ENCODE measurements at regions not wholly inside any gene's neighbourhood (a gene's known extent, or its start where the extent isn't known, plus 50 kb on each side); places are given as distances from the start of the nearest gene placed in this dataset.
"Not testable (repeated sequence)": the region's sequence is repeated elsewhere in the genome, so short reads cannot be mapped to it uniquely, and the experiment has no call there.

DNA sequence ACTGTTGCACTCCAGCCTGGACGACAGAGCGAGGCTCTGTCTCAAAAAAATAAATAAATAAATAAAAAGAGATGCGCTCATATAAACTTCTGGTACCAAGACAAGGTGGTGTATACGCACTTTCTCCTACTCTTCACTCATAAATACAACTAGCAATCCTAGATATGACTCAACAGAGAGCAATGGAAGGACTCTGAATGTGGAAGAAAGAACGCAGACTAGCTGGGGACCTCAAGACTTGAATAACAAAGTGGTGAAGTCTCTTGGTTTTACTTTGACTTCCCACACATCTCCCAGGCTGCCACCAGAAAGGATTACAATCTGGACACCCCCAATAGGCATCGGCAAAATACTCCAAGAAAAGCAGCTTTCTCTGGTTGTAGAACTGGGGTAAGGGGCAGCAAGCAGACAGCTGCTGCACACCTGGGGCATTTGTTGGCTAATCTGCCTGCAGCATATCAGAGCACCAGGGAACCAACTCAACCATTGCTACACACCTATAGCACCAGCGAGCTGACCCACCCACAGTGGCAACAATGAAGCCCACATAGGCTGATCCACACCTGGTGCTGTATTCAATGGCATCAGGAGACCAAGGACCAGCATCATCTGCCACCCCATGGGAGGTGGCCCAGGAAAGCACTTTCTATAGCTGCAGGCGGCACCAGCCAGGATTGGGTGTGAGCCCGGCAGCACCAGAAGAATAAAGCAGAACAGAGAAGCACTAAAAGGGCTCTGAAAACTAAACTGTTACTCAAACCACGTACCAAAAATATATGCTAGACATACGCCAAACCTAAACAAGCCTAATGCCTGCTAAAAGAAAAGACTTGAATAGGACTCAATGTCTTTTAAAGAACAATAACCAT, 1231.7 kb upstream of the TMEM132C start:
- no peak for DNase-seq

DNA sequence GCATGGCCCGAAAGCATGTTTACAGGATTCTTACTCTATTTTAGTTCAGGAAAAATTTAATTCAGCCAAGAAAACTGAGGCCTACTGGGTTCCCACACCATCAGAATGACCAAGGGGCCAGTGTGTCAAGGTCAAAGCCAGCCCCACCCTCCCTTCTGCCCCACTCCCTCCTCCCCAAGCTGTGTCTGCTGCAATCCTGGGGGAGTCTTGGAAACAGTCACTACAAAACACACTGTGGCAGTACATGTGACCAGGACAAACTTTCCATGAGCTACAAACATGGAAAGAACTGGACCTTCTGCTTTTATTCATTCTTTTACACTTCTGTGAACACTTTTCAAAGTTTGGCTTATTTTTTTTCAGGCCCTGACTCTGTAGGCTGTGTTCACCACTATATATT, 1228.8 kb upstream of the TMEM132C start:
- DNase-seq = no peak

GRCh38 chr12:127038761-127039160, 1228.2 kb upstream of the TMEM132C start:
- DNase-seq = no peak

GRCh38 chr12:127041985-127042625, 1224.9 kb upstream of the TMEM132C start:
- no peak for DNase-seq

GRCh38 chr12:127043731-127044130, 1223.2 kb upstream of the TMEM132C start:
- no peak for DNase-seq

- no peak for DNase-seq
Measured at GRCh38 chr12:127044836-127045235, 1222.1 kb upstream of the TMEM132C start.

DNA sequence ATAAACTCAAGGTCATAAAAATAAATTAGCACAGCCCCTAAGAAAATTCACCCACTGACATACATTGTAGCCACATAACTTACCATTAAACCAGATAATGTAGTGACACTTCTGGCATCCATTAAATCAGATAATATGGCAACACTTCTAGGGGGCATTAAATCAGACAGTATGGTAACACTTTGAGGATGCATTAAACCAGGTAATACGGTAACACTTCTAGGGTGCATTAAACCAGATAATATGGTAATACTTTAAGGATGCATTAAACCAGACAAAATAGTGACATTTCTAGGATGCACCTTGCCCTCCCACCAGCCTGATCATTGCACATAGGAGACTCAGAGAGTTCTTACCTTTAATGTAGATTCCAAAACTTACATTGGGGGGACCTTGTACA, 1220.5 kb upstream of the TMEM132C start:
- DNase-seq = no peak

- no peak for DNase-seq
Measured at GRCh38 chr12:127048057-127048456, 1218.9 kb upstream of the TMEM132C start.

- DNase-seq = not testable (repeated sequence)
Measured at GRCh38 chr12:127048525-127048924, 1218.4 kb upstream of the TMEM132C start.

GRCh38 chr12:127051139-127051538, 1215.8 kb upstream of the TMEM132C start:
- DNase-seq = no peak

DNA sequence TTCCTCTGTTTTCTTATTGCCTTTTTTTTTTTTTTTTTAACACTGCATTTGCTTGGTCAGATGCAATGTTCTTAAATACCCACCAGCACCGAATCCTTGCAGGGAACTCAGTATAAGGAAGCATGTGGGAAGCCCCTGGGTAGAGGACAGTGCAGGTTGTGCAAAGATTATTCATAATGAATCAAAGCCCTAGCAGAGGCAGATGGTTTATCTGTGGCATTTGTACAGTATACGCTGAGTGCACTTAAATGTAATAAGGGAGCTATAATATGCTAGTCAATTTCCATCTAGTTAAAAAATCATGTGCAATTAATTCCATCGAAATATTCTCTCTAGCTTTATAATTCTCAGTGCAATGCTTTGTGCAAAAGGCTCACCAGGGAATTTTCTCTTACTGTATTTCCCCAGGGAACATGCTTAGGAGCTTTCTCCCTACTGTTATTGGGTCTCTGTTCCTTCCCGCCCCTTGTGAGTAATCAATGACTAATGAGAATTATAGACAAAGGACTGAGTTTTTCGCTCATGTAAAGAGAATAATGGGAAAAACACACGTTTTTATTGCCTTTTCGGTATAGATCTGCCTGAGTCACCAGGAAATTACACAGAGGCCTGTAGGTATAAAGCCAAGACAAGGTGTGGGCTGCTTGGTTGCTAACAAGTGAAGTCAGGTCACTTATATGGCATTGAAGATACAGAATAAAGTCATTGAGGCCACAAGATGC, 1214.3 kb upstream of the TMEM132C start:
- DNase-seq = no peak

- no peak for DNase-seq
Measured at GRCh38 chr12:127054531-127054930, 1212.4 kb upstream of the TMEM132C start.

DNA sequence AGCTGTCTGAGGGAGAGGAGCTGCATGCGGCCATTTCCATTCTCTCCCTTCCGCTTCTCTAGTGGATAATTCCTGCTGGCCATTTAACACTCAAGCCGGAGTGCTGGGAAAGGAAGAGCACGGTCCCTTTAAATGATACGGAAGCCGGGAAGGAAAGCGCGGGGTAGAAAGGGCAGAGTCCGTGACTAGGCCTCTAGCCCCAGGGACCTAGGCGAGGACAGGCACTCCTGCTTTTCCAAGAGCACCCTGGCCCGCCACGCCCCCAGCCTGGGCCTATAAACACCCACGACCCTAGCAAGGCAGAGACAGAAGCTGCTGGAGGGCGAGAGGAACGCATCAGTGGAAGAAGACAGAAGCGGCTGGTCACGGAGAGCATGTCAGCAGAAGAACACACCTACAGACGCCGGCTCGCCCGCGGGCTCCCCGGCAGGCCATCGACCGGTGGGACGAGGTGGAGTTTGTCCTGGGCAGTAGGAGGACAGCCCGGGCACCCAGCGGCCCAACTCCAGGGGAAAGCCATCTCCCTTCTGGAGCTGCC, 1206.6 kb upstream of the TMEM132C start:
- no peak for DNase-seq

DNA sequence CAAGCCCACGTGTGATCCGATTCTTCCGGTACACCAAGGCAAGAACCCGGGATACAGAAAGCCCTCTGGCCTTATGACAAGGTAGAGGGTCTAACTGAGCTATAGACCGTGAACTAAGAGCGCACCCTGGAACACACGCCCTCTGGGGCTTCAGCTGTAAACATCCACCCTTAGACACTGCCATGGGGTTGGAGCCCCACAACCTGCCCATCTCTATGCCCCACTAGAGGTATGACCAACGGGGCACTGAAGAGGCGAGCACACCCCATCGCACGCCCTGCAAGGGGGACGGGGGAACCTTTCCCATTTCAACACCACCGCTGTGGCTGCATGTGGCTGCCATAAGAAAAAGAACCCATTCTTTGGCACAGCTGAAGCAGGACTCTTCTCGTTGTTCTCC, 1206.0 kb upstream of the TMEM132C start:
- no peak for DNase-seq

GRCh38 chr12:127063339-127064072, 1203.5 kb upstream of the TMEM132C start:
- DNase-seq = peak; percentile 60

- no peak for DNase-seq
Measured at GRCh38 chr12:127064207-127064606, 1202.8 kb upstream of the TMEM132C start.

GRCh38 chr12:127065595-127065994, 1201.4 kb upstream of the TMEM132C start:
- DNase-seq = no peak

DNA sequence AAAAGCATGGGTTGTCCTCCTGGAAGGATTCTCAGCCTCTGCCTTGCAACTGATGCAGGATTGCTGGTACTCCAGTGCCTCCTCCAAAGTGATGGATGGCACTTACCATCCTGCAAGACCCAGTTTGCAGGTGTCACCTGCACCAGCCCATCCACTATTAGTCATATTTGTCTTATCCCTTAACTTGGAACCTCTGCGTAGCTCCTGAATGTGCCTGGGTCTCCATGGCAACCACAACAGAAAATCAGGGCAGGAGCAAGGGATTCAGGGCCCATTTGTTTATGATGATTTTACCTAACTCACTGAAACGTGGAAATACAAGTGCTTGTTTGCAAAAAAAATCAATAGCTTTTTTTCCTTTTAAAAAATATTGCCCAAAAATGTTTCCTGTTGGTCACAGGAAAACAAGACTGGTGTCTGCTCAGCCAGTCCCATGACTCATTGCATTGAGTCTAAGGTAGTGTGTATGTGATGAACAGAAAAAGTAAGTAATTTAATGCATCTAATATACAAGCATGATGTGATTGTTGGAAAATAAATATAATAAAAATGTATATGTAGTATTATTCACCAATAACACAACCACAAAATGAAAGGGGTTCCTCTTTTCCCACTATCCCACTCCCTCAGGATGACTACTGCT, 1196.3 kb upstream of the TMEM132C start:
- no peak for DNase-seq

- DNase-seq = no peak
Measured at GRCh38 chr12:127074161-127074560, 1192.8 kb upstream of the TMEM132C start.

DNA sequence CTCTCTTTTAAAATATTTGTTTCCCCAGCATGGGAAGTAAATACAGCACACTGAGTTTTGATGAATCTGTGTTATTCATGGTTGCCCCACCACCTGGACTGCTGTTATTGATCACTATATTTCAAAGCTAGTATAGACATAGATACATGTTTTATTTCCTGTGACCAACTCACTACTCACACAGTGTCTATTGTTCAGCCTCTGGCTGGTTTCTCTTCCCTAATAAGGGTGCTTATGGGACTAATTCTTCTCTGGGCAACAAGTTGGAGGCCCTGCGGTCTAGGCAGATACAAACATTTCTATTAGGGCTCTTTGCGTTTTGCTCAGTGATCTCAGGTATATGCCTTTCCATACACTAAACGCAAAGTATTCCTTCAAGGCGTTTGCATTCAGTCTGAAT, 1191.0 kb upstream of the TMEM132C start:
- no peak for DNase-seq

DNA sequence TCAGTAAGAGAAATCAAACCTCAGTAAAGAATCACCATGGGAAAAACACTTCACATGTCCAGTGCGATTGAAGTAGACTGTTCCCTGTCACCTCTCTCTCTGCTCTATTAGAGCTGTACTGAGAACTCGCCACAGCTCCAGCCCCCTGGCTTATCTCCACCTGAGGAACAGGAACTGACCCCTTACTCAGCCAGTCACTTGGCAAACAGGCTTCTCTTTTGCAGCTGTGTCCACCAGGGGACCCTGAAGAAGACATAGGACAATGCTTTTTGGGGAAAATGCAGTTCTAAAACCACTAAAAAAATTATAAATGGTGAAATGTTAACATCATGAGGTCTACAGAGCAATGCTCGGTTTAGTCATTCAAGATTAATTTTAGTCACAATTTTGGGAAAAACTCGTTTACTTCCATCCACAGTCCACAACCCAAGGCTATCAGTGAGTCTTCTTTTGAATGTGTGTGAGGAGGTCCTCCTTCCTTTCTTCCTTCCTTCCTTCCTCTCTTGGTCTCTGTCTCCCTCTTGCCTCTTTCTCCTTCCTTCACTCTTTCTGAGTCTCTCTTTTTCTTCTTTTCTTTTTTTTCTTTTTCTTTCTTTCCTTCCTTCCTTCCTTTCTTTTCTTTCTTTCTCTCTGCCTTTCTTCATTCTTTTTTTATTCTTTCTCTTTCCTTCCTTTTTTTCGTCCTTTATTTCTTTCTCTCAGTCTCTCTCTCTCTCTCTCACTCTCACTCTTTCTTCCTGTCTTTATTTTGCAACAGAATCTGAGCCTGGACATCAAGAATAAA, 1189.5 kb upstream of the TMEM132C start:
- no peak for DNase-seq

Measured in NCI-H1417 treated with DMSO at 0.1 percent for 48 hours (cell line).